ENCODE measurements at regions not wholly inside any gene's neighbourhood (a gene's known extent, or its start where the extent isn't known, plus 50 kb on each side); places are given as distances from the start of the nearest gene placed in this dataset.
"Not testable (repeated sequence)": the region's sequence is repeated elsewhere in the genome, so short reads cannot be mapped to it uniquely, and the experiment has no call there.

GRCh38 chr3:10733297-10733696 lies 82.7 kb upstream of the SLC6A11 start:
- H3K79me2 ChIP-seq (ENCODE audit: insufficient read depth): no peaks in the 10 kb centered on the region

GRCh38 chr3:10736444-10736843 lies 79.6 kb upstream of the SLC6A11 start:
- POLR2A ChIA-PET; H3K27me3 ChIP-seq (ENCODE audit: insufficient read depth); DNase-seq; H3K9ac ChIP-seq; H3K4me3 ChIP-seq (ENCODE audit: low read depth in 2 of 2, low read length in 1 of 2); H3K9me2 ChIP-seq; H4K20me1 ChIP-seq (ENCODE audit: insufficient read depth); H3K27ac ChIP-seq (ENCODE audit: low read depth in 2 of 2, low read length in 1 of 2); H3K4me1 ChIP-seq (ENCODE audit: control insufficient read depth in 1 of 2, insufficient read depth in 2 of 2, low read depth in 1 of 2, low read length in 1 of 2); H3K36me3 ChIP-seq (replicated peaks in 1 of 2; ENCODE audit: control insufficient read depth in 1 of 2, insufficient read depth in 2 of 2, low read length in 1 of 2); H3K4me2 ChIP-seq; H3F3A ChIP-seq (replicated peaks; ENCODE audit: insufficient read depth); H2AFZ ChIP-seq (ENCODE audit: low read depth); H3K79me2 ChIP-seq (ENCODE audit: insufficient read depth): not testable (repeated sequence)
- 24% methylated on average over 3 of the region's 3 CpGs for WGBS (ENCODE audit: low lambda C conversion rate)
- H3K9me3 ChIP-seq: 0 out of 2 replicates have a peak, but pooled peaks cover 12% of the 10 kb centered on the region
- CTCF ChIA-PET: interaction anchor here (1.2 to 6.3 kb wide), 5 partner anchors 17 to 394 kb away, joined by 3 to 174 read pairs (median 133); no protein-coding TSS in a partner anchor

More at GRCh38 chr3:10733297-10733696, 82.7 kb upstream of the SLC6A11 start:
- no peaks in the 10 kb centered on the region for H3K4me1 ChIP-seq (ENCODE audit: control insufficient read depth in 1 of 2, insufficient read depth in 2 of 2, low read depth in 1 of 2, low read length in 1 of 2)
- no peak overlapping the region for H3K27ac ChIP-seq (ENCODE audit: low read depth in 2 of 2, low read length in 1 of 2)
- no peaks in the 10 kb centered on the region for H4K20me1 ChIP-seq (ENCODE audit: insufficient read depth)
- no peaks in the 10 kb centered on the region for H3K36me3 ChIP-seq (replicated peaks in 1 of 2; ENCODE audit: control insufficient read depth in 1 of 2, insufficient read depth in 2 of 2, low read length in 1 of 2)
- no peaks in the 10 kb centered on the region for H3K27me3 ChIP-seq (ENCODE audit: insufficient read depth)
- POLR2A ChIA-PET: no interaction called here
- H3K4me3 ChIP-seq (ENCODE audit: low read depth in 2 of 2, low read length in 1 of 2): no peak overlapping the region
- no peaks in the 10 kb centered on the region for H3F3A ChIP-seq (replicated peaks; ENCODE audit: insufficient read depth)
- H3K9me3 ChIP-seq: 0 out of 2 replicates have a peak, but pooled peaks cover 12% of the 10 kb centered on the region
- no peak overlapping the region for H2AFZ ChIP-seq (ENCODE audit: low read depth)
- H3K9me2 ChIP-seq: no peaks in the 10 kb centered on the region
- no peak overlapping the region for H3K4me2 ChIP-seq
- no peak overlapping the region for H3K9ac ChIP-seq
- CTCF ChIA-PET: interaction anchor here (1.5 kb wide), 1 partner anchor 10 kb away, joined by 3 read pairs; no protein-coding TSS in a partner anchor
- TF ChIP-seq FOXM1 (IDR thresholded peaks at IDR 0.05; ENCODE audit: low read depth) (no peak), CHD2 (IDR thresholded peaks at IDR 0.05; ENCODE audit: low read length, partially characterized antibody) (no peak), MXI1 (IDR thresholded peaks at IDR 0.05; ENCODE audit: low read depth, low read length) (no peak), GATA2 (CRISPR knock-in tag; IDR thresholded peaks at IDR 0.05) (no peak), GABPA (IDR thresholded peaks at IDR 0.05; ENCODE audit: low read depth) (no peak), EP300 (IDR thresholded peaks at IDR 0.05; ENCODE audit: borderline replicate concordance in 1 of 2, low read depth in 1 of 2, low read length in 1 of 2) (no peak), TCF12 (IDR thresholded peaks at IDR 0.05) (no peak), PBX3 (IDR thresholded peaks at IDR 0.05) (no peak), SIN3A (IDR thresholded peaks at IDR 0.05; ENCODE audit: borderline replicate concordance, low read depth, low read length) (no peak), NFIC (IDR thresholded peaks at IDR 0.05; ENCODE audit: borderline replicate concordance) (no peak), USF1 (IDR thresholded peaks at IDR 0.05; ENCODE audit: borderline replicate concordance, low read depth) (no peak), NRF1 (IDR thresholded peaks at IDR 0.05; ENCODE audit: low read depth, low read length) (no peak), CTCF (IDR thresholded peaks at IDR 0.05) (no peak), RXRA (IDR thresholded peaks at IDR 0.05; ENCODE audit: borderline replicate concordance, low read depth) (no peak), TEAD4 (IDR thresholded peaks at IDR 0.05; ENCODE audit: borderline replicate concordance, insufficient read depth) (no peak), POLR2AphosphoS5 (IDR thresholded peaks at IDR 0.05; ENCODE audit: low read depth, low read length) (no peak), RFX5 (IDR thresholded peaks at IDR 0.05; ENCODE audit: low read length) (no peak), TAF1 (IDR thresholded peaks at IDR 0.05; ENCODE audit: borderline replicate concordance, low read depth, low read length) (no peak)
- TF ChIP-seq, protein P1, sequence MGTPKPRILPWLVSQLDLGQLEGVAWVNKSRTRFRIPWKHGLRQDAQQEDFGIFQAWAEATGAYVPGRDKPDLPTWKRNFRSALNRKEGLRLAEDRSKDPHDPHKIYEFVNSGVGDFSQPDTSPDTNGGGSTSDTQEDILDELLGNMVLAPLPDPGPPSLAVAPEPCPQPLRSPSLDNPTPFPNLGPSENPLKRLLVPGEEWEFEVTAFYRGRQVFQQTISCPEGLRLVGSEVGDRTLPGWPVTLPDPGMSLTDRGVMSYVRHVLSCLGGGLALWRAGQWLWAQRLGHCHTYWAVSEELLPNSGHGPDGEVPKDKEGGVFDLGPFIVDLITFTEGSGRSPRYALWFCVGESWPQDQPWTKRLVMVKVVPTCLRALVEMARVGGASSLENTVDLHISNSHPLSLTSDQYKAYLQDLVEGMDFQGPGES (IDR thresholded peaks at IDR 0.05; ENCODE audit: low read depth, low read length): no peak
- TF ChIP-seq, protein P2, sequence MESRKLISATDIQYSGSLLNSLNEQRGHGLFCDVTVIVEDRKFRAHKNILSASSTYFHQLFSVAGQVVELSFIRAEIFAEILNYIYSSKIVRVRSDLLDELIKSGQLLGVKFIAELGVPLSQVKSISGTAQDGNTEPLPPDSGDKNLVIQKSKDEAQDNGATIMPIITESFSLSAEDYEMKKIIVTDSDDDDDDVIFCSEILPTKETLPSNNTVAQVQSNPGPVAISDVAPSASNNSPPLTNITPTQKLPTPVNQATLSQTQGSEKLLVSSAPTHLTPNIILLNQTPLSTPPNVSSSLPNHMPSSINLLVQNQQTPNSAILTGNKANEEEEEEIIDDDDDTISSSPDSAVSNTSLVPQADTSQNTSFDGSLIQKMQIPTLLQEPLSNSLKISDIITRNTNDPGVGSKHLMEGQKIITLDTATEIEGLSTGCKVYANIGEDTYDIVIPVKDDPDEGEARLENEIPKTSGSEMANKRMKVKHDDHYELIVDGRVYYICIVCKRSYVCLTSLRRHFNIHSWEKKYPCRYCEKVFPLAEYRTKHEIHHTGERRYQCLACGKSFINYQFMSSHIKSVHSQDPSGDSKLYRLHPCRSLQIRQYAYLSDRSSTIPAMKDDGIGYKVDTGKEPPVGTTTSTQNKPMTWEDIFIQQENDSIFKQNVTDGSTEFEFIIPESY (IDR thresholded peaks at IDR 0.05; ENCODE audit: borderline replicate concordance, low read depth): no peak
- no peak for DNase-seq
